ENCODE measurements at regions not wholly inside any gene's neighbourhood (a gene's known extent, or its start where the extent isn't known, plus 50 kb on each side); places are given as distances from the start of the nearest gene placed in this dataset.

- H3K27me3 ChIP-seq: no peaks in the 10 kb centered on the region
- no peak overlapping the region for H3K4me3 ChIP-seq
- no peak for TF ChIP-seq CTCF (IDR thresholded peaks at IDR 0.05)
- no peaks in the 10 kb centered on the region for H3K4me1 ChIP-seq
- no peak for DNase-seq
- intact Hi-C loops (cut with DNase I): no loop called here
- ATAC-seq: no peak
- H3K27ac ChIP-seq: no peak overlapping the region
- no peaks in the 10 kb centered on the region for H3K9me3 ChIP-seq
- no peaks in the 10 kb centered on the region for H3K36me3 ChIP-seq
These were observed 429.2 kb upstream of the ZP4 start for GRCh38 chr1:238319957-238320356.

- DNase-seq (no peak), ATAC-seq (no peak)
- Histone ChIP-seq H3K36me3 (no peaks in the 10 kb centered on the region), H3K27me3 (no peaks in the 10 kb centered on the region), H3K27ac (no peak overlapping the region), H3K9me3 (no peaks in the 10 kb centered on the region), H3K4me3 (no peak overlapping the region), H3K4me1 (no peaks in the 10 kb centered on the region)
- intact Hi-C loops (cut with DNase I): no loop called here
- no peak for TF ChIP-seq CTCF (IDR thresholded peaks at IDR 0.05)
These were observed 427.8 kb upstream of the ZP4 start for GRCh38 chr1:238318294-238319110.

- Histone ChIP-seq H3K36me3 (no peaks in the 10 kb centered on the region), H3K27ac (no peak overlapping the region), H3K4me3 (no peak overlapping the region), H3K27me3 (no peaks in the 10 kb centered on the region), H3K4me1 (no peaks in the 10 kb centered on the region), H3K9me3 (no peaks in the 10 kb centered on the region)
- intact Hi-C loops (cut with DNase I): no loop called here
- ATAC-seq: no peak
- no peak for DNase-seq
- TF ChIP-seq CTCF (IDR thresholded peaks at IDR 0.05): no peak
These were observed 422.2 kb upstream of the ZP4 start for GRCh38 chr1:238312969-238313368.

- TF ChIP-seq CTCF (IDR thresholded peaks at IDR 0.05): no peak
- ATAC-seq (no peak), DNase-seq (no peak)
- no peak overlapping the region for H3K27ac ChIP-seq
- intact Hi-C loops (cut with DNase I): no loop called here
- no peaks in the 10 kb centered on the region for H3K36me3 ChIP-seq
- H3K9me3 ChIP-seq: no peaks in the 10 kb centered on the region
- H3K4me3 ChIP-seq: no peak overlapping the region
- H3K4me1 ChIP-seq: no peaks in the 10 kb centered on the region
- no peaks in the 10 kb centered on the region for H3K27me3 ChIP-seq
These were observed 415.7 kb upstream of the ZP4 start for GRCh38 chr1:238306411-238306810.

- Histone ChIP-seq H3K27me3 (no peaks in the 10 kb centered on the region), H3K27ac (no peak overlapping the region), H3K4me3 (no peak overlapping the region), H3K9me3 (no peaks in the 10 kb centered on the region), H3K36me3 (no peaks in the 10 kb centered on the region), H3K4me1 (no peaks in the 10 kb centered on the region)
- DNase-seq (no peak), ATAC-seq (no peak)
- no peak for TF ChIP-seq CTCF (IDR thresholded peaks at IDR 0.05)
- intact Hi-C loops (cut with DNase I): no loop called here
These were observed 411.9 kb upstream of the ZP4 start for GRCh38 chr1:238302646-238303045.
